NCI-H1105 (cell line): ENCODE measurements at regions not wholly inside any gene's neighbourhood (a gene's known extent, or its start where the extent isn't known, plus 50 kb on each side); places are given as distances from the start of the nearest gene placed in this dataset.

ENCODE experiments used
- DNase-seq: peaks from one replicate; lab custom pipeline; 2025; lab: John Stamatoyannopoulos, UW

DNA sequence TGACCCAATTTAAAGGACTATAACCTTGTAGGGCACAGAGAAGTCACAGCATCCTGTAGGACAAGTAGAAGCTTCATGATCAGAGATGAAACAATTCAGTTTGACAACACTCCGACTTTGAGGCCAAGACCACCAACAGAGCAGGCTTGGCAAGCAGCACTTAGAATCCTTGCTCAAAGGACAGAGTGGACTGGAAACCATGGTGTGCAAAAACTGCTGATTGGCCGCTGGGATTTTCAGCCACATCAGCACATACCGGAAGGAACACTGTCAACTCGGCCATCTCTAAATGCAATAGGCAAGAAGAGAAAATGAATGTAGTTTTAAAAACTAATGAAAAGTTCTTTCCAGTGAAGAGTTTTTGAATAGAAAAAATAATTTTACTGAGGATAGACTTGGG is 92.0 kb upstream of the PRMT6 start:
- no peak for DNase-seq

DNA sequence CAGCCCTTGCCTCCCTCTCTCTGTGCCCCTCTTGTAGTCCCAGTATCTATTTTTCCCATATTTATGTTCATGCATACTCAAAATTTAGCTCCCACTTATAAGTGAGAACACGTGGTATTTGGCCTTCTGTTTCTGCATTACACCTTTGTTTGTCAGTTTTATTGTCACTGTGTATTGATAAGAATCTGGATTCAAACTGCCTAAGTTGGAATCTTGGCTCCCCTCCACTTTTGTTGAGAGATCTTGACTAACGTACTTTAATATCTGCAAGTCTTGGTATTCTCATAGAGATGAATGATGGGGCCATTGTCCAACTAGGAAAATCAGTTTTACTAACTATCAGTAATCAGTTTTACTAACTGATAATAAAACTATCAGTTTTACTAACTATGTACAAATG is 87.8 kb upstream of the PRMT6 start:
- DNase-seq = no peak

DNA sequence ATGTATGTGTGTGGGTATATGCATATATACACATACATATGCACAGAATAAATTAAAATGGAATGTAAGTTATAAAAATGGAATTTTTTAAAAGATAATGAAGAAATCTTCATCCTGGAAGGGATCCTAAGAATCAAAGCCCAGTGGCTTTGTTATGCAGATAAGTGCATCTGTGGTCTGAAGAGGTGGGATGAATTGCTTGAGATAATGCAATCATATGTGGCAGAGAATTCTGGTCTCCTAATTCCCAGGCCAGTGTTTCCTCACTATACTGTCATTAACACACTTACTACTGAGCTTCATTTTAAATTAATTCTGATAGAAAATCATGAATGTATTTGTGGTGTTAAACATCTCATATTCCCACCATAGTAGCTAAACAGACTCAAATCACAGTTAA is 86.7 kb upstream of the PRMT6 start:
- no peak for DNase-seq

DNA sequence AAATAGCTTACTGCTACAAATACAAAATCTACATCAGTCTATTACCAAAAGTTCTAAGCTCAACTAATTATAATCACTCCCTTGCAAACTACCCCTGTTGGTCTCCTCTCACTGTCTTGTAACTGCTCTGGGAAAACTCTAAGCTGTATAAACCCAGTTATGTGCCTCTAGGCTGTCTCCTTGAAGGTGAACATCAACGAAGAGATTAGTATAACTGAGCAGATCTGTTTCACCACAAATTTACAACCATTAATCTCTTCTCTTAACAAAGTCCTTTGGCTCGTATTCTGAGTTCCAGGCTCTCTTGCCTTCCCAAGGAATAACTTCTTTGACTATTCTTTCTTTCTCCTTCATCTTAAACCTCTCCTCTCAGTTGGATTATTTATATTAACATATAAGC is 84.4 kb upstream of the PRMT6 start:
- no peak for DNase-seq

GRCh38 chr1:106975944-106976343 is 80.5 kb upstream of the PRMT6 start:
- no peak for DNase-seq

GRCh38 chr1:106978477-106979322 is 77.8 kb upstream of the PRMT6 start:
- DNase-seq = no peak

DNA sequence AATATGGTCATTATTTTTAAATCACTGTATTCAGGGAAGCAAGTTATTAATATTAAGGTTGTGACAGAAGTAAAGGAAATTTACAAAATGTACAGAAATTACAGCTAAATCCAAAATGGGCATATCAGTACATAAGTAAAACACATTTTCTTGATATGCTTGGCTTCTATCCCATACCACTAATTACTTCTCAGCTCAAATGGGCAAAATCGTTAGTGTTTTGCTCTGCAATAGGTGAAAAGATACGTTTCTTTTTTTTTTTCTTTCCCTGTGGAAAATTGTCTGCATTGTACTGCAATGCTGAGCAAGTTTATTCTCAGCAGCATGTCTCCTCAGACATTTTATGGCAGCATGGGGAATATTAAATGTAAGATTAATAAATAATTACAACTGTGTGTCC is 77.1 kb upstream of the PRMT6 start:
- DNase-seq = no peak

DNA sequence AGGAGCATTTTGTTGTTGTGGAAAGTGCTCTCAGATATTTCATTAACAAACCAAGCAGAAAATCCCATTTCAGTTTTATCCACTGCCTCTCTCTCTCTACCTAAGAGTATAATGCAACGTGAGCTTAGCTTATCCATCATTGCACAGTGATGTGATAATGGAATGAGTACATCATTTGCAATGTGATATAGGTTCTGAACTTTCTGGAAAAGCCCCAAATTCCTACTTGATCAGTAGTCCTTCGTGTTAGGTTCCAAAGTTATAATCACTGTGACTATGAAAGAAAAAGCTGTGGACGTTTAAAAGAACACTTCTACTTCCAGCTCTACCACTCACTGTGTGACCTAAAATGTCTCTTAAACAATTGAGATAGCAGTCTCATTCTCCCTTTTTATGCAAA is 76.4 kb upstream of the PRMT6 start:
- DNase-seq = no peak

DNA sequence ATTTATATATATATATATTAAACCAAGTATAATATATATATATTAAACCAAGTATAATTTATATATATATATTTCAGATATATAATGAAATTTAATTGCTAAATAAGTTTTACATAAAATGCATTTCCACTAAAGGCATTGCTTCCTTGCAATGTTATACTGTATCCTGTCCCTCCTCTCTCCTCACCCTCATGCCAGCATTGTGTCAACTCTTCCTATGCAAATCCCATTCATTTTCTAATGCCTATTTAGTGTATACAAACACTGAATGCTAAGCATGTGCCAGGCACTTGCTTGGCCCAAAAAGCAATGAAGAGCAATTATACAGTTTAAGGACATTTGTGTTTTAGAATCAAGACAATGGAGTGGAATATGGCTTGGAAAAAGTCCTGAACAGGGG is 71.7 kb upstream of the PRMT6 start:
- no peak for DNase-seq

DNA sequence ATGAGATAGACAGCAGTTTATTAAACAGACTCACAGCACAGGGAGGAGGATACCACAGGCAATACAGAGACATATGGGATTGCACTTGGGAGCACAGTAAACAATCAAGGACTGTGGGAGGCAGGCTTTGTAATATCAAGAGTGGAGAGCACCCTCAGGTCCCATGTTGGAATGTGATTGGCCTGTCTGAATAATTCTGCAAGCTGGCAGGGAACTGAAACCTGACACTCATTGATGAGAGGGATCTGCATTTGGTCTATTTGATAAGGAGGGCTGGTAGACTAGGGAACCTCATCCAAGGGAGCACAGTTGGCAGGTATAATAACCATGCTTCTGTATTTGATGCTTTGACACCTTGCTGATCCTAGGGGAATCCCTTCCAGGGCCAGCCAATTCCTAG is 69.9 kb upstream of the PRMT6 start:
- DNase-seq = no peak

DNA sequence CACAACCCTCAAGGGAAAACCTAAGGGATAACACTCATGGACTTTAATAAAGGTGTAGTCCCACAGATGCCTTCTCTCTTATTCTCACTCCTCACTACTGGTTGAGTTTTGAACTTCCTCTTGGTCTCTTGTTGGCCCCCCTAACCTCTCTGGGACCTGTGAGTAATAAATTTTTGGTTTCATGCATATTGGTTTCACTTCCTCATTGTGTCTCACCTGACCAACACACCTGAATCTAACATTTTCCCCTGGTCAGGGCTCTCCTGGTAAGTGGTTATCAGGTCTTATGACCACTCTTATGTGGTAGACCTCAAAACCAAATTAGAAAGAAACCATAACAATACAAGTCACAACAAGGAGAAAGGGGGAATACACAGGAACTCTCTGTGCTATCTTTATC is 60.5 kb upstream of the PRMT6 start:
- no peak for DNase-seq

DNA sequence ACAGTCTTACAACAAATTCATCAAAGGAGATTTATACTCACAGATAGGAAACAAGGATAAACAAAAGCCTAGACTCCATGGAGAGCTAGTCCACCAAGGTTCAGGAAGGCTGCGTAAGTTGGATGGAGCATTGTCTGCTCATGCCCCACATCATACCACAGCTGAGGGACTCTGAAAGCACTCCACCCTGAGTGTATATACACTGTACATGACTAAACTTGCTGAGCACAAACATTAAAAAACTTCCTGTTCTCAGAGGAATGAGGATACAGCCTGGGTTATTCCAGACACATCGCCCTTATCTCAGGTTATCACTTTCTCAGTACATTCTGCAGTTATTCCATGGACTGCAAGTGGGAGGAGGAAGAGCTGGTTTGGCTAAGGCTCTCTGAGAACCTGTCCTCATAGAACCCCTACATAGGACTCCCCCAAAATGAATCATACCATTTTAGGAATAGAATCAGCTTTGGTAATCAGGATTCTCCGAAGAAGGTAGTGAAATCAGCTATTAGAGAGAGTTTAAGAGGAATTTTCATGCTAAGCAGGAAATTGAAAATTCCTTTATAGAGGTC is 58.0 kb upstream of the PRMT6 start:
- DNase-seq = no peak

- no peak for DNase-seq
Measured at GRCh38 chr1:107000902-107001301, 55.6 kb upstream of the PRMT6 start.

DNA sequence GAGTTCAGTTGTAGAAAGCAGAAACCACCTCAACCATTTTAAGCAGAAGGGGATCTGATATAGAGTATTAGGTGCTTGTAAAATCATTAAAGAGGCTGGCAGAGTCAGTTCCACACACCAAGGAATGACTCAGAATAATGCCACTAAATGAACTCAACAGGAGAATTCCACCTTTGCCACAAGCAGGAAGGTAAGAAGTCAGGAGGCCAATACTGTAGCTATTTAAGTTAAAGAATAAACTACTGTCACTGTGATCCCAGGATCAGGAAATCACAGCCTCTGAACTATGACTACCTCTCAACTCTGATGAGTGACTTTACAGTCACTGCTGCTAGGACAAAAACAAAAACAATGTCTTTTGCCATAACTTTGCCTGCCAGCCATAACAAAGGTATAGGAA is 52.5 kb upstream of the PRMT6 start:
- DNase-seq = no peak

- no peak for DNase-seq
Measured at GRCh38 chr1:107004421-107004820, 52.1 kb upstream of the PRMT6 start.
